ENCODE measurements at regions not wholly inside any gene's neighbourhood (a gene's known extent, or its start where the extent isn't known, plus 50 kb on each side); places are given as distances from the start of the nearest gene placed in this dataset.

DNA sequence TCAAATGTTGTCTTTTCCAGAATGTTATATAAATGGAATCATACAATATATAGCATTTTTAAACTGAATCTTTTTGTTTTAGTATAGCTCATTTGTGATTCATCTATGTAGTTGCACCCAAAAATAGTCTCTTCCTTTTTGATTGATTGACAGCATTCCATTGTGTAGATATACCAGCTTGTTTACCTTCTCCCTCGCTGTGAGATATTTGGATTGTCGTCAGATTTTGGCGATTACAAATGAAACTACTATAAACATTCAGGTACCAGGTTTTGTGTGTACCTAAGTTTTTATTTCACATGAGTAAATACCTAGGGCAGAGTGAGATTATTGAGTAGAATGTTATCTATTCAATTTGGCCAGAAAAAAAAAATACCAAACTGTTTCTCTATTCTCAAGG lies 584.7 kb upstream of the SORCS1 start:
- 91 to 93% methylated on average over 3 of the region's 3 CpGs for WGBS, 2 donors
- H3K4me1 ChIP-seq = no peaks in the 10 kb centered on the region
- no peaks in the 10 kb centered on the region for H3K36me3 ChIP-seq
- H3K27me3 ChIP-seq = no peaks in the 10 kb centered on the region
- no peak for DNase-seq (ENCODE audit: low spot score in 2 of 2)
- H3K27ac ChIP-seq = no peak overlapping the region
- no peak overlapping the region for H3K4me3 ChIP-seq
- TF ChIP-seq POLR2A (IDR thresholded peaks at IDR 0.05) = no peak
- TF ChIP-seq, protein P1, sequence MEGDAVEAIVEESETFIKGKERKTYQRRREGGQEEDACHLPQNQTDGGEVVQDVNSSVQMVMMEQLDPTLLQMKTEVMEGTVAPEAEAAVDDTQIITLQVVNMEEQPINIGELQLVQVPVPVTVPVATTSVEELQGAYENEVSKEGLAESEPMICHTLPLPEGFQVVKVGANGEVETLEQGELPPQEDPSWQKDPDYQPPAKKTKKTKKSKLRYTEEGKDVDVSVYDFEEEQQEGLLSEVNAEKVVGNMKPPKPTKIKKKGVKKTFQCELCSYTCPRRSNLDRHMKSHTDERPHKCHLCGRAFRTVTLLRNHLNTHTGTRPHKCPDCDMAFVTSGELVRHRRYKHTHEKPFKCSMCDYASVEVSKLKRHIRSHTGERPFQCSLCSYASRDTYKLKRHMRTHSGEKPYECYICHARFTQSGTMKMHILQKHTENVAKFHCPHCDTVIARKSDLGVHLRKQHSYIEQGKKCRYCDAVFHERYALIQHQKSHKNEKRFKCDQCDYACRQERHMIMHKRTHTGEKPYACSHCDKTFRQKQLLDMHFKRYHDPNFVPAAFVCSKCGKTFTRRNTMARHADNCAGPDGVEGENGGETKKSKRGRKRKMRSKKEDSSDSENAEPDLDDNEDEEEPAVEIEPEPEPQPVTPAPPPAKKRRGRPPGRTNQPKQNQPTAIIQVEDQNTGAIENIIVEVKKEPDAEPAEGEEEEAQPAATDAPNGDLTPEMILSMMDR (IDR thresholded peaks at IDR 0.05) = no peak
- no peak for TF ChIP-seq EP300 (IDR thresholded peaks at IDR 0.05)
- H3K9me3 ChIP-seq = no peaks in the 10 kb centered on the region

- no peaks in the 10 kb centered on the region for H3K27me3 ChIP-seq
- no peaks in the 10 kb centered on the region for H3K36me3 ChIP-seq
- no peaks in the 10 kb centered on the region for H3K9me3 ChIP-seq
- no peak for TF ChIP-seq EP300 (IDR thresholded peaks at IDR 0.05)
- TF ChIP-seq, protein P1 (IDR thresholded peaks at IDR 0.05) = no peak
- no peak overlapping the region for H3K4me3 ChIP-seq
- H3K27ac ChIP-seq = no peak overlapping the region
- no peak for DNase-seq (ENCODE audit: low spot score in 2 of 2)
- H3K4me1 ChIP-seq = no peaks in the 10 kb centered on the region
These were observed 583.3 kb upstream of the SORCS1 start for GRCh38 chr10:107747851-107748250.

DNA sequence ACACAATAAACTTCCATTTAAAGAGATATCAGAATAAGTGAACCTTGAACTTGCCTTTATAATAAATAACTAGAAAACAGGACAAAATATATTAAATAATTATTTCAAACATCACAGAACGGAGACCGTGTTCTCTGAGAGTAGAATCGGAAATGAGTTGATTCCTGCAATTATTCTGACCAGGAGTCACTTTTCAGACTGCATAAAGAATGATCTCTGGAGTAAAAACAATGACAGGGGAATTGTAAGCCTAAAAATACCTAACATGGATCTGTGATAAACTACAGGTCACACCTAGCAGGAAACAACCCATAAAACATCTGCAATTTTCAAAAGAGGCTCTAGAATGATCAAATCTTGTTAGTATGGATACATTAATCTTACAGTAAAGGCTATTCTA lies 577.5 kb upstream of the SORCS1 start:
- TF ChIP-seq, protein P1 (IDR thresholded peaks at IDR 0.05) = no peak
- TF ChIP-seq EP300 (IDR thresholded peaks at IDR 0.05) (no peak), POLR2A (IDR thresholded peaks at IDR 0.05) (no peak)
- Histone ChIP-seq H3K27me3 (no peaks in the 10 kb centered on the region), H3K4me1 (peaks cover 0 to 3% (median 0%) of the 10 kb centered on the region in 4 donors), H3K4me3 (no peak overlapping the region), H3K9me3 (no peaks in the 10 kb centered on the region), H3K27ac (no peak overlapping the region), H3K36me3 (no peaks in the 10 kb centered on the region)
- 72 to 83% methylated on average over 3 of the region's 3 CpGs for WGBS, 2 donors
- DNase-seq (ENCODE audit: low spot score in 2 of 2) = no peak

GRCh38 chr10:107740962-107741690 lies 576.6 kb upstream of the SORCS1 start:
- no peak for DNase-seq (ENCODE audit: low spot score in 2 of 2)
- Histone ChIP-seq H3K4me1 (peaks cover 0 to 3% (median 0%) of the 10 kb centered on the region in 4 donors), H3K27ac (no peak overlapping the region), H3K4me3 (no peak overlapping the region), H3K36me3 (no peaks in the 10 kb centered on the region), H3K27me3 (no peaks in the 10 kb centered on the region), H3K9me3 (no peaks in the 10 kb centered on the region)
- TF ChIP-seq POLR2A (IDR thresholded peaks at IDR 0.05) (no peak), EP300 (IDR thresholded peaks at IDR 0.05) (no peak)
- TF ChIP-seq, protein P1 (IDR thresholded peaks at IDR 0.05) = no peak
- WGBS, 2 donors = 59 to 62% methylated on average over 4 of the region's 4 CpGs

GRCh38 chr10:107739951-107740350 lies 575.4 kb upstream of the SORCS1 start:
- H3K36me3 ChIP-seq = no peaks in the 10 kb centered on the region
- no peak overlapping the region for H3K27ac ChIP-seq
- H3K4me3 ChIP-seq = no peak overlapping the region
- DNase-seq (ENCODE audit: low spot score in 2 of 2) = no peak
- no peak for TF ChIP-seq EP300 (IDR thresholded peaks at IDR 0.05)
- WGBS, 2 donors = 81 to 87% methylated on average over 3 of the region's 3 CpGs
- peaks cover 0 to 3% (median 0%) of the 10 kb centered on the region in 4 donors for H3K9me3 ChIP-seq
- H3K4me1 ChIP-seq = peaks cover 0 to 3% (median 0%) of the 10 kb centered on the region in 4 donors
- H3K27me3 ChIP-seq = no peaks in the 10 kb centered on the region

Data from tibial nerve (tissue), 4 donors.